ENCODE measurements at regions not wholly inside any gene's neighbourhood (a gene's known extent, or its start where the extent isn't known, plus 50 kb on each side); places are given as distances from the start of the nearest gene placed in this dataset.
A peak's percentile ranks its signal among the peaks of the same experiment; 100 is the strongest.
"Not testable (repeated sequence)": the region's sequence is repeated elsewhere in the genome, so short reads cannot be mapped to it uniquely, and the experiment has no call there.

GRCh38 chr14:105978618-105979295 lies 452.4 kb downstream of the TMEM121 start:
- ATAC-seq, result no peak
- H3K4me1 Mint-ChIP-seq, result peaks cover 11% of the 10 kb centered on the region

GRCh38 chr14:105979446-105979845 lies 453.1 kb downstream of the TMEM121 start:
- no peaks in the 10 kb centered on the region for H3K9me3 Mint-ChIP-seq
- no peak for ATAC-seq
- no peak overlapping the region for H3K4me3 Mint-ChIP-seq
- no peaks in the 10 kb centered on the region for H3K36me3 Mint-ChIP-seq
- H3K4me1 Mint-ChIP-seq, result peaks cover 11% of the 10 kb centered on the region
- no peak overlapping the region for H3K27ac Mint-ChIP-seq
- peaks cover 4% of the 10 kb centered on the region for H3K27me3 Mint-ChIP-seq

More at GRCh38 chr14:105978618-105979295, 452.4 kb downstream of the TMEM121 start:
- Mint-ChIP-seq H3K36me3 (no peaks in the 10 kb centered on the region), H3K4me3 (no peak overlapping the region), H3K27ac (no peak overlapping the region), H3K9me3 (no peaks in the 10 kb centered on the region), H3K27me3 (peaks cover 10% of the 10 kb centered on the region)

GRCh38 chr14:105980224-105980623 lies 453.8 kb downstream of the TMEM121 start:
- H3K4me1 Mint-ChIP-seq, result peaks cover 11% of the 10 kb centered on the region
- H3K27ac Mint-ChIP-seq, result no peak overlapping the region
- no peak for ATAC-seq
- H3K4me3 Mint-ChIP-seq, result no peak overlapping the region
- no peaks in the 10 kb centered on the region for H3K9me3 Mint-ChIP-seq
- no peaks in the 10 kb centered on the region for H3K36me3 Mint-ChIP-seq
- no peaks in the 10 kb centered on the region for H3K27me3 Mint-ChIP-seq

GRCh38 chr14:105981517-105982302 lies 455.3 kb downstream of the TMEM121 start:
- H3K27me3 Mint-ChIP-seq, H3K27ac Mint-ChIP-seq, ATAC-seq, H3K36me3 Mint-ChIP-seq, H3K4me3 Mint-ChIP-seq, H3K9me3 Mint-ChIP-seq: not testable (repeated sequence)
- H3K4me1 Mint-ChIP-seq, result peaks cover 15% of the 10 kb centered on the region

GRCh38 chr14:105982664-105983063 lies 456.3 kb downstream of the TMEM121 start:
- H3K4me1 Mint-ChIP-seq, result peaks cover 23% of the 10 kb centered on the region
- no peaks in the 10 kb centered on the region for H3K9me3 Mint-ChIP-seq
- no peak for ATAC-seq
- H3K36me3 Mint-ChIP-seq, result no peaks in the 10 kb centered on the region
- H3K4me3 Mint-ChIP-seq, result no peak overlapping the region
- H3K27ac Mint-ChIP-seq, result no peak overlapping the region
- H3K27me3 Mint-ChIP-seq, result no peaks in the 10 kb centered on the region

GRCh38 chr14:105986894-105987284 lies 460.5 kb downstream of the TMEM121 start:
- Mint-ChIP-seq H3K36me3 (no peaks in the 10 kb centered on the region), H3K4me1 (peaks cover 19% of the 10 kb centered on the region), H3K27ac (no peak overlapping the region), H3K27me3 (no peaks in the 10 kb centered on the region), H3K9me3 (no peaks in the 10 kb centered on the region), H3K4me3 (no peak overlapping the region)
- ATAC-seq, result peak; percentile 39

- Mint-ChIP-seq H3K27ac (no peak overlapping the region), H3K9me3 (no peaks in the 10 kb centered on the region), H3K4me1 (peaks cover 19% of the 10 kb centered on the region), H3K4me3 (no peak overlapping the region), H3K36me3 (no peaks in the 10 kb centered on the region), H3K27me3 (no peaks in the 10 kb centered on the region)
- no peak for ATAC-seq
Observed at GRCh38 chr14:105987563-105987962, 461.2 kb downstream of the TMEM121 start.

- no peak for ATAC-seq
- Mint-ChIP-seq H3K27me3 (no peaks in the 10 kb centered on the region), H3K4me3 (no peak overlapping the region), H3K36me3 (no peaks in the 10 kb centered on the region), H3K9me3 (no peaks in the 10 kb centered on the region), H3K27ac (no peak overlapping the region), H3K4me1 (peaks cover 19% of the 10 kb centered on the region)
Observed at GRCh38 chr14:105989566-105990302, 463.4 kb downstream of the TMEM121 start.

- H3K27ac Mint-ChIP-seq, H3K27me3 Mint-ChIP-seq, ATAC-seq, H3K36me3 Mint-ChIP-seq, H3K9me3 Mint-ChIP-seq, H3K4me3 Mint-ChIP-seq: not testable (repeated sequence)
- peaks cover 15% of the 10 kb centered on the region for H3K4me1 Mint-ChIP-seq
Observed at GRCh38 chr14:105991677-105992076, 465.3 kb downstream of the TMEM121 start.

- Mint-ChIP-seq H3K4me3 (no peak overlapping the region), H3K27me3 (no peaks in the 10 kb centered on the region), H3K9me3 (no peaks in the 10 kb centered on the region), H3K4me1 (peaks cover 13% of the 10 kb centered on the region), H3K27ac (no peak overlapping the region), H3K36me3 (no peaks in the 10 kb centered on the region)
- ATAC-seq, result no peak
Observed at GRCh38 chr14:105993814-105994213, 467.4 kb downstream of the TMEM121 start.

GRCh38 chr14:105995011-105995710 lies 468.8 kb downstream of the TMEM121 start:
- not testable (repeated sequence) for H3K4me3 Mint-ChIP-seq, H3K9me3 Mint-ChIP-seq, H3K27me3 Mint-ChIP-seq, H3K27ac Mint-ChIP-seq, H3K36me3 Mint-ChIP-seq, ATAC-seq, H3K4me1 Mint-ChIP-seq

- not testable (repeated sequence) for H3K4me1 Mint-ChIP-seq
Observed at GRCh38 chr14:105998597-105998996, 472.2 kb downstream of the TMEM121 start.

GRCh38 chr14:105999361-106000028 lies 473.1 kb downstream of the TMEM121 start:
- no peaks in the 10 kb centered on the region for H3K27me3 Mint-ChIP-seq
- ATAC-seq, result peak; percentile 80
- no peak overlapping the region for H3K27ac Mint-ChIP-seq
- no peaks in the 10 kb centered on the region for H3K36me3 Mint-ChIP-seq
- H3K9me3 Mint-ChIP-seq, result no peaks in the 10 kb centered on the region
- no peak overlapping the region for H3K4me3 Mint-ChIP-seq
- peaks cover 7% of the 10 kb centered on the region for H3K4me1 Mint-ChIP-seq

More at GRCh38 chr14:105998597-105998996, 472.2 kb downstream of the TMEM121 start:
- ATAC-seq, H3K9me3 Mint-ChIP-seq, H3K27ac Mint-ChIP-seq, H3K27me3 Mint-ChIP-seq, H3K36me3 Mint-ChIP-seq: not testable (repeated sequence)
- peak overlapping the region; percentile 49 for H3K4me3 Mint-ChIP-seq

GRCh38 chr14:106000029-106000511 lies 473.7 kb downstream of the TMEM121 start:
- peak; percentile 20 for ATAC-seq
- H3K9me3 Mint-ChIP-seq, H3K4me3 Mint-ChIP-seq, H3K27ac Mint-ChIP-seq, H3K36me3 Mint-ChIP-seq, H3K4me1 Mint-ChIP-seq, H3K27me3 Mint-ChIP-seq: not testable (repeated sequence)

Measured in stimulated activated memory B cell treated with anti-CD40 and anti-IgM and Interleukin-4, amounts not matched to agents 10 μg/mL and 1 μg/mL and 100 μg/mL, for 72 hours (primary cell).